GM12878 (cell line): ENCODE measurements at regions not wholly inside any gene's neighbourhood (a gene's known extent, or its start where the extent isn't known, plus 50 kb on each side); places are given as distances from the start of the nearest gene placed in this dataset.
"Not testable (repeated sequence)": the region's sequence is repeated elsewhere in the genome, so short reads cannot be mapped to it uniquely, and the experiment has no call there.

Source experiments
- ATAC-seq: fragments of 200-7000 bp; cut with Tn5 transposase; 3 replicates; pipeline ENCODE4 v1.9.1; 2020; ENCODE audit warnings: mild to moderate bottlenecking, moderate library complexity
- BruUV-seq: library from RNA; stranded (reverse); fragments of 400-500 nt; replicated peaks from 2 replicates; lab custom pipeline; 2021; lab: Mats Ljungman, UMichigan
- CTCF ChIA-PET: fragments of 300-600 bp; sonication (Branson Sonifier 250); formaldehyde crosslinking; extraction: SDS; loops from one replicate; lab custom pipeline; 2021; ENCODE audit warnings: inconsistent platforms; lab: Yijun Ruan, JAX
- POLR2A ChIA-PET: fragments of 350-600 bp; formaldehyde crosslinking; extraction: SDS; loops from one replicate; lab custom pipeline; 2021; ENCODE audit warnings: inconsistent platforms; lab: Charles Lee
- RAD21 ChIA-PET: fragments of 300-600 bp; sonication (Branson Sonifier 250); formaldehyde crosslinking; loops from one replicate; lab custom pipeline; 2023; ENCODE audit warnings: antibody characterized with exemption; ENCODE audit not compliant: unreplicated experiment; lab: Charles Lee
- SMC1A ChIA-PET: fragments of 300-600 bp; sonication (Branson Sonifier 250); formaldehyde crosslinking; loops from one replicate; lab custom pipeline; 2023; ENCODE audit not compliant: unreplicated experiment, uncharacterized antibody; lab: Charles Lee
- DNase-seq: peaks from one replicate; pipeline ENCODE4 v3.0.0-alpha.2; 2011; ENCODE audit warnings: low read depth, low spot score
- FAIRE-seq: peaks from 3 replicates; lab custom pipeline; 2011; peaks lifted over from hg19 to GRCh38; lab: Jason Lieb, UNC
- H2AFZ ChIP-seq: 2 replicates; pipeline ENCODE4 v1.6.0; 2011; ENCODE audit warnings: low read depth, low read length, control low read depth; ENCODE audit not compliant: control insufficient read depth
- H3K27ac ChIP-seq: 2 replicates; pipeline ENCODE4 v1.5.1; 2011; ENCODE audit warnings: control low read depth; ENCODE audit not compliant: control insufficient read depth, insufficient read depth
- H3K27me3 ChIP-seq, 2 experiments: replicated peaks in 1 of 2; 2 replicates each; pipeline versions ENCODE4 v1.6.0 to v1.6.1; 2011; ENCODE audit warnings: low read length in 1 of 2; ENCODE audit not compliant: control insufficient read depth in 2 of 2, insufficient read depth in 2 of 2
- H3K36me3 ChIP-seq, 2 experiments: 2 replicates each; pipeline ENCODE4 v1.5.1; 2011; ENCODE audit warnings: low read length in 1 of 2; ENCODE audit not compliant: control insufficient read depth in 2 of 2, insufficient read depth in 2 of 2
- H3K4me1 ChIP-seq: 2 replicates; pipeline ENCODE4 v1.6.1; 2011; ENCODE audit warnings: mild to moderate bottlenecking, low read length, moderate library complexity, mixed read lengths; ENCODE audit not compliant: control insufficient read depth, insufficient read depth
- H3K4me2 ChIP-seq: 2 replicates; pipeline ENCODE4 v1.6.0; 2011; ENCODE audit warnings: control low read depth; ENCODE audit not compliant: control insufficient read depth, insufficient read depth
- H3K4me3 ChIP-seq: fragments of 200-600 bp; sonication (generic); 2 replicates; pipeline ENCODE4 v1.5.1; 2016
- H3K79me2 ChIP-seq: 2 replicates; pipeline ENCODE4 v1.6.0; 2011; ENCODE audit warnings: low read length; ENCODE audit not compliant: control insufficient read depth, insufficient read depth
- H3K9ac ChIP-seq: 2 replicates; pipeline ENCODE4 v1.8.0; 2011; ENCODE audit warnings: low read length, control low read depth, mixed read lengths; ENCODE audit not compliant: control insufficient read depth, insufficient read depth
- H3K9me3 ChIP-seq: replicated peaks from 3 replicates; pipeline ENCODE4 v1.5.1; 2011; ENCODE audit warnings: mild to moderate bottlenecking, low read length; ENCODE audit not compliant: control insufficient read depth, insufficient read depth
- H4K20me1 ChIP-seq: 2 replicates; pipeline ENCODE4 v1.6.0; 2011; ENCODE audit not compliant: control insufficient read depth, insufficient read depth
- WGBS: methylation state at CpG from one replicate; pipeline ENCODE4 v1.1.6; 2016; ENCODE audit warnings: low lambda C conversion rate; ENCODE audit not compliant: insufficient replicate concordance, insufficient coverage; ENCODE audit errors: missing lambda C conversion rate; 5-methylcytosine and 5-hydroxymethylcytosine counted together
- in situ Hi-C: fragments of 300-500 bp; cut with MboI; formaldehyde crosslinking; loops from 9 replicates; pipeline ENCODE4 v1.14.3; 2018; ENCODE audit warnings: mixed read lengths
- intact Hi-C: fragments of 100-400 bp; cut with micrococcal nuclease; formaldehyde crosslinking; loops from one replicate; pipeline ENCODE4 v1.14.2; 2022; ENCODE audit not compliant: unreplicated experiment

DNA sequence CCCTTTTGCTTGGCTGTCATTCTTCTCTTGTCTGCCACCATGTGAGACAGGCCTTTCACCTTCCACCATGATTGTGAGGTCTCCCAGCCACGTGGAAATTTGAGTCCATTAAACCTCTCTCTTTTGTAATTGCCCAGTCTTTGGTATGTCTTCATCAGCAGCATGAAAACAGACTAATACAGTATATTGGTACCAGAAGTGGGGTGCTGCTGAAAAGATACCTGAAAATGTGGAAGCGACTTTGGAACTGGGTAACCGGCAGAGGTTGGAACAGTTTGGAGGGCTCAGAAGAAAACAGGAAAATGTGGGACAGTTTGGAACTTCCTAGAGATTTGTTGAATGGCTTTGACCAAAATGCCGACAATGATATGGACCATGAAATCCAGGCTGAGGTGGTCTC, 103.9 kb downstream of the FOXD2 start:
- H3K79me2 ChIP-seq, POLR2A ChIA-PET, ATAC-seq, H3K9ac ChIP-seq, H2AFZ ChIP-seq, CTCF ChIA-PET, intact Hi-C loops, H3K4me1 ChIP-seq, BruUV-seq, H3K27ac ChIP-seq, SMC1A ChIA-PET, H3K9me3 ChIP-seq, in situ Hi-C loops, FAIRE-seq, RAD21 ChIA-PET, H3K27me3 ChIP-seq, H3K4me2 ChIP-seq, H4K20me1 ChIP-seq, H3K4me3 ChIP-seq, H3K36me3 ChIP-seq, DNase-seq: not testable (repeated sequence)
- 69% methylated on average over 4 of the region's 4 CpGs for WGBS

DNA sequence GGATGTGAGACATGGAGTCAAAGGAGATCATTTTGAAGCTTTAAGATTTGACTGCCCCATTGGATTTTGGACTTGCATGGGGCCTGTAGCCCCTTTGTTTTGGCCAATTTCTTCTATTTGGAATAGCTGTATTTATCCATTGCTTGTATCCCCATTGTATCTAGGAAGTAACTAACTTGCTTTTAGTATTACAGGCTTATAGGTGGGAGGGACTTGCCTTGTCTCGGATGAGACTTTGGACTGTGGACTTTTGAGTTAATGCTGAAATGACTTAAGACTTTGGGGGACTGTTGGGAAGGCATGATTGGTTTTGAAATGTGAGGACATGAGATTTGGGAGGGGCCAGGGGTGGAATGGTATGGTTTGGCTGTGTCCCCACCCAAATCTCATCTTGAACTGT, 105.2 kb downstream of the FOXD2 start:
- H3K9me3 ChIP-seq, CTCF ChIA-PET, H4K20me1 ChIP-seq, BruUV-seq, ATAC-seq, H3K9ac ChIP-seq, POLR2A ChIA-PET, SMC1A ChIA-PET, DNase-seq, H3K79me2 ChIP-seq, FAIRE-seq, H3K36me3 ChIP-seq, H3K4me1 ChIP-seq, intact Hi-C loops, H3K27ac ChIP-seq, H3K4me2 ChIP-seq, H2AFZ ChIP-seq, in situ Hi-C loops, H3K4me3 ChIP-seq, H3K27me3 ChIP-seq: not testable (repeated sequence)
- 35% methylated on average over 1 of the region's 1 CpG for WGBS
- RAD21 ChIA-PET: interaction anchor here (0.6 kb wide), 1 partner anchor 579 kb away, joined by 3 read pairs; no protein-coding TSS in a partner anchor
